Neural progenitor cell (in vitro differentiated cells): ENCODE measurements at regions not wholly inside any gene's neighbourhood (a gene's known extent, or its start where the extent isn't known, plus 50 kb on each side); places are given as distances from the start of the nearest gene placed in this dataset.

ENCODE experiments used
- EZH2 ChIP-seq: fragments of 200-600 bp; sonication (generic); IDR thresholded peaks from 2 replicates; pipeline ENCODE4 v1.6.1; 2017; ENCODE audit warnings: antibody characterized with exemption, mild to moderate bottlenecking, moderate library complexity
- EZH2phosphoT487 ChIP-seq: fragments of 200-600 bp; sonication (generic); IDR thresholded peaks from 2 replicates; pipeline ENCODE4 v1.6.1; 2017; ENCODE audit warnings: antibody characterized with exemption
- TF ChIP-seq, protein P1 (sequence below): fragments of 200-600 bp; sonication (generic); IDR thresholded peaks from 2 replicates; pipeline ENCODE4 v1.5.1; 2017; ENCODE audit warnings: antibody characterized with exemption, mild to moderate bottlenecking

DNA sequence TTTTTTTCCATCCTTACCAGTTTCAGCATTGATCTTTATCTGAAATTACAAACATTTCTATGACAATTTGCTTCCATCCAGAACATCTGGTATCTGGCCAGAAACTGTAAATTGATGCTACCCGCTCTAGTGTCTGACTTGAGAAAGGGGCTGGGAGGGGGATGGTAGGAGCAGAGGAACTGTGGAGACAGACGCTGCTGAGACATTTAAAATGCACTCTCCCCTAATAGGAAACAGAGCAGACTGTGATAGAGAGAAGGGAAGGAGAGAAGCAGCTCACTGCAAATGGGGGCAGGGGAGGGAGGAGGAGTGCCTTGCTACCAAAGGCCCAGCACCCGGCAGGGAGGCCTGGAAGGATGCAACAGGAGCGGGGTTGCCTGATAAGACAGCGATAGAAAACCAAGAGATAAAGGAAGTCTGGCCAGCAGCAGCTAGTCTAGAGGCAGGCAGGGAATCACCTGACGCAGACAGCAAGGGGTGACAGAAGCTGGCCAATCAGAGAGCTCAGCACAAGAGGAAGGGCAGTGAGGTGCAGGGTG, 195.5 kb upstream of the NFIA start:
- TF ChIP-seq, protein P1, sequence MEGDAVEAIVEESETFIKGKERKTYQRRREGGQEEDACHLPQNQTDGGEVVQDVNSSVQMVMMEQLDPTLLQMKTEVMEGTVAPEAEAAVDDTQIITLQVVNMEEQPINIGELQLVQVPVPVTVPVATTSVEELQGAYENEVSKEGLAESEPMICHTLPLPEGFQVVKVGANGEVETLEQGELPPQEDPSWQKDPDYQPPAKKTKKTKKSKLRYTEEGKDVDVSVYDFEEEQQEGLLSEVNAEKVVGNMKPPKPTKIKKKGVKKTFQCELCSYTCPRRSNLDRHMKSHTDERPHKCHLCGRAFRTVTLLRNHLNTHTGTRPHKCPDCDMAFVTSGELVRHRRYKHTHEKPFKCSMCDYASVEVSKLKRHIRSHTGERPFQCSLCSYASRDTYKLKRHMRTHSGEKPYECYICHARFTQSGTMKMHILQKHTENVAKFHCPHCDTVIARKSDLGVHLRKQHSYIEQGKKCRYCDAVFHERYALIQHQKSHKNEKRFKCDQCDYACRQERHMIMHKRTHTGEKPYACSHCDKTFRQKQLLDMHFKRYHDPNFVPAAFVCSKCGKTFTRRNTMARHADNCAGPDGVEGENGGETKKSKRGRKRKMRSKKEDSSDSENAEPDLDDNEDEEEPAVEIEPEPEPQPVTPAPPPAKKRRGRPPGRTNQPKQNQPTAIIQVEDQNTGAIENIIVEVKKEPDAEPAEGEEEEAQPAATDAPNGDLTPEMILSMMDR, result no peak
- TF ChIP-seq EZH2, result no peak
- no peak for TF ChIP-seq EZH2phosphoT487
